ENCODE measurements at regions not wholly inside any gene's neighbourhood (a gene's known extent, or its start where the extent isn't known, plus 50 kb on each side); places are given as distances from the start of the nearest gene placed in this dataset.

- TF ChIP-seq CTCF (IDR thresholded peaks at IDR 0.05 in 8 of 11, conservative IDR thresholded peaks at IDR 0.05 in 3 of 11): no peak
- no peak for TF ChIP-seq POLR2A (IDR thresholded peaks at IDR 0.05)
- no peak for TF ChIP-seq POLR2AphosphoS5 (IDR thresholded peaks at IDR 0.05)
Observed at GRCh38 chr5:2524620-2525019, 226.9 kb downstream of the IRX2 start.

Measured in spleen (tissue), 7 donors.